ENCODE measurements at regions not wholly inside any gene's neighbourhood (a gene's known extent, or its start where the extent isn't known, plus 50 kb on each side); places are given as distances from the start of the nearest gene placed in this dataset.

- intact Hi-C loops (cut with DNase I) = no loop called here
- 43% methylated on average over 10 of the region's 10 CpGs for WGBS
- no peak overlapping the region for H3K27ac ChIP-seq (ENCODE audit: low read length)
- H3K27me3 ChIP-seq (ENCODE audit: control insufficient read depth, insufficient read depth) = no peaks in the 10 kb centered on the region
- H3K9me3 ChIP-seq (ENCODE audit: control insufficient read depth, low read length) = no peaks in the 10 kb centered on the region
- ATAC-seq (no peak), DNase-seq (no peak)
- H3K4me3 ChIP-seq (ENCODE audit: low read length) = no peak overlapping the region
- peaks cover 2% of the 10 kb centered on the region for H3K4me1 ChIP-seq (ENCODE audit: control insufficient read depth, insufficient read depth, low read length)
Observed at GRCh38 chr15:93289941-93290617, 201.1 kb upstream of the RGMA start.

- ATAC-seq (peak; percentile 29 to 50), DNase-seq (no peak)
- intact Hi-C loops (cut with DNase I) = no loop called here
- 47% methylated on average over 9 of the region's 9 CpGs for WGBS
- Histone ChIP-seq H3K27ac (ENCODE audit: low read length) (no peak overlapping the region), H3K9me3 (ENCODE audit: control insufficient read depth, low read length) (no peaks in the 10 kb centered on the region), H3K4me3 (ENCODE audit: low read length) (no peak overlapping the region), H3K4me1 (ENCODE audit: control insufficient read depth, insufficient read depth, low read length) (peaks cover 2% of the 10 kb centered on the region), H3K27me3 (ENCODE audit: control insufficient read depth, insufficient read depth) (no peaks in the 10 kb centered on the region)
Observed at GRCh38 chr15:93288728-93289294, 199.8 kb upstream of the RGMA start.

- intact Hi-C loops (cut with DNase I) = no loop called here
- Histone ChIP-seq H3K27ac (ENCODE audit: low read length) (no peak overlapping the region), H3K4me3 (ENCODE audit: low read length) (no peak overlapping the region), H3K4me1 (ENCODE audit: control insufficient read depth, insufficient read depth, low read length) (peaks cover 2% of the 10 kb centered on the region), H3K9me3 (ENCODE audit: control insufficient read depth, low read length) (no peaks in the 10 kb centered on the region), H3K27me3 (ENCODE audit: control insufficient read depth, insufficient read depth) (no peaks in the 10 kb centered on the region)
- DNase-seq = no peak
- ATAC-seq = no peak
- WGBS = 98% methylated on average over 1 of the region's 1 CpG
Observed at GRCh38 chr15:93286446-93286845, 197.4 kb upstream of the RGMA start.

GRCh38 chr15:93283854-93284253 lies 194.8 kb upstream of the RGMA start:
- 58% methylated on average over 4 of the region's 4 CpGs for WGBS
- Histone ChIP-seq H3K27ac (ENCODE audit: low read length) (no peak overlapping the region), H3K27me3 (ENCODE audit: control insufficient read depth, insufficient read depth) (no peaks in the 10 kb centered on the region), H3K4me1 (ENCODE audit: control insufficient read depth, insufficient read depth, low read length) (peaks cover 2% of the 10 kb centered on the region), H3K4me3 (ENCODE audit: low read length) (no peak overlapping the region), H3K9me3 (ENCODE audit: control insufficient read depth, low read length) (no peaks in the 10 kb centered on the region)
- intact Hi-C loops (cut with DNase I) = no loop called here
- DNase-seq (no peak), ATAC-seq (no peak)

- Histone ChIP-seq H3K9me3 (ENCODE audit: control insufficient read depth, low read length) (no peaks in the 10 kb centered on the region), H3K27me3 (ENCODE audit: control insufficient read depth, insufficient read depth) (no peaks in the 10 kb centered on the region), H3K4me3 (ENCODE audit: low read length) (no peak overlapping the region), H3K4me1 (ENCODE audit: control insufficient read depth, insufficient read depth, low read length) (no peaks in the 10 kb centered on the region), H3K27ac (ENCODE audit: low read length) (no peak overlapping the region)
- intact Hi-C loops (cut with DNase I) = no loop called here
- WGBS = 88% methylated on average over 3 of the region's 3 CpGs
- ATAC-seq = no peak
- no peak for DNase-seq
Observed at GRCh38 chr15:93282808-93283207, 193.8 kb upstream of the RGMA start.

GRCh38 chr15:93278783-93279182 lies 189.8 kb upstream of the RGMA start:
- DNase-seq = no peak
- H3K9me3 ChIP-seq (ENCODE audit: control insufficient read depth, low read length) = no peaks in the 10 kb centered on the region
- ATAC-seq = no peak
- 96% methylated on average over 3 of the region's 3 CpGs for WGBS
- H3K4me3 ChIP-seq (ENCODE audit: low read length) = no peak overlapping the region
- intact Hi-C loops (cut with DNase I) = no loop called here
- no peaks in the 10 kb centered on the region for H3K27me3 ChIP-seq (ENCODE audit: control insufficient read depth, insufficient read depth)
- H3K27ac ChIP-seq (ENCODE audit: low read length) = no peak overlapping the region
- no peaks in the 10 kb centered on the region for H3K4me1 ChIP-seq (ENCODE audit: control insufficient read depth, insufficient read depth, low read length)

DNA sequence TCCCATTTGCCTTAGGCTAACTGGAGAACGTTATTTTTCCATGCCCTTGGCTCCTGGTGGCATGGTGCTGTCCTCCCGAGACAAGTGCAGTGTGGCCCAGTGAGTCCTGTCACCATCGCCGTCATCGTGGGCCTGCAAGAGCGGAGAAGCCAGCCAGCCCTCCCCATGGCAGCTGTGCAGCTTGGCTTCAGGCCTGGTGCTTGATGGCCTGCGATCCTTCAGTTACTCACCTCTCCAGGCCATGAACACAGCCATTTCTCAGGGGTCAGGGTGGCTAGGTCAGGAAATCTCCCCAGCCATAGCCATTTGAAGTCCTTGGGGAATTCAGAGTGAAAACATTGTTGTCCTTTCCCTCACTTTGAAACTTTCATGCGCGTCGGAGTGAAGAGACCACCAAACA lies 189.0 kb upstream of the RGMA start:
- DNase-seq (no peak), ATAC-seq (no peak)
- Histone ChIP-seq H3K27ac (ENCODE audit: low read length) (no peak overlapping the region), H3K4me1 (ENCODE audit: control insufficient read depth, insufficient read depth, low read length) (no peaks in the 10 kb centered on the region), H3K9me3 (ENCODE audit: control insufficient read depth, low read length) (no peaks in the 10 kb centered on the region), H3K27me3 (ENCODE audit: control insufficient read depth, insufficient read depth) (no peaks in the 10 kb centered on the region), H3K4me3 (ENCODE audit: low read length) (no peak overlapping the region)
- 89% methylated on average over 10 of the region's 10 CpGs for WGBS
- intact Hi-C loops (cut with DNase I) = no loop called here

- no peaks in the 10 kb centered on the region for H3K27me3 ChIP-seq (ENCODE audit: control insufficient read depth, insufficient read depth)
- H3K9me3 ChIP-seq (ENCODE audit: control insufficient read depth, low read length) = no peaks in the 10 kb centered on the region
- no peak overlapping the region for H3K4me3 ChIP-seq (ENCODE audit: low read length)
- no peak overlapping the region for H3K27ac ChIP-seq (ENCODE audit: low read length)
- 74% methylated on average over 6 of the region's 6 CpGs for WGBS
- intact Hi-C loops (cut with DNase I) = no loop called here
- no peak for DNase-seq
- ATAC-seq = no peak
- no peaks in the 10 kb centered on the region for H3K4me1 ChIP-seq (ENCODE audit: control insufficient read depth, insufficient read depth, low read length)
Observed at GRCh38 chr15:93274257-93274656, 185.2 kb upstream of the RGMA start.

DNA sequence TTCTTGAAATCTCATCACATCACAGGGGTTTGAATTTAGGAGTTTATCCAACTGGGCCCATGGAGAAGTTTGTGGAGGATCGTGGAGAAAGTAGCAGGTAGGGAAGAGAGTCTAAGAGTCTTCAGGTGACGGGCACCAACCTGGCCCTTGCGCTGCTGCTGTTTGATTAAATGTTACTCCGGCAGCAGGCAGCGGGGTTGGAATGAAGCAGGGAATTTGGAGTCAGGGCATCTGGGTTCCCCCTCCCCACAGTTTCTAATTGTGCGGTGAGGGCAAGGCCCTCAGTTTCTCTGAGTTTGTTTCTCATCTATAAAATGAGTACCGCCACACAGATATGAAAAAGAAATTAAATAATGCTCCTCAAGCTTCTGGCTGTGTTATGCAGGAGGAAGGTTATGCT lies 182.9 kb upstream of the RGMA start:
- no peaks in the 10 kb centered on the region for H3K4me1 ChIP-seq (ENCODE audit: control insufficient read depth, insufficient read depth, low read length)
- H3K27me3 ChIP-seq (ENCODE audit: control insufficient read depth, insufficient read depth) = no peaks in the 10 kb centered on the region
- DNase-seq = no peak
- 94% methylated on average over 7 of the region's 7 CpGs for WGBS
- no peak overlapping the region for H3K4me3 ChIP-seq (ENCODE audit: low read length)
- no peak overlapping the region for H3K27ac ChIP-seq (ENCODE audit: low read length)
- intact Hi-C loops (cut with DNase I) = no loop called here
- H3K9me3 ChIP-seq (ENCODE audit: control insufficient read depth, low read length) = no peaks in the 10 kb centered on the region
- no peak for ATAC-seq

DNA sequence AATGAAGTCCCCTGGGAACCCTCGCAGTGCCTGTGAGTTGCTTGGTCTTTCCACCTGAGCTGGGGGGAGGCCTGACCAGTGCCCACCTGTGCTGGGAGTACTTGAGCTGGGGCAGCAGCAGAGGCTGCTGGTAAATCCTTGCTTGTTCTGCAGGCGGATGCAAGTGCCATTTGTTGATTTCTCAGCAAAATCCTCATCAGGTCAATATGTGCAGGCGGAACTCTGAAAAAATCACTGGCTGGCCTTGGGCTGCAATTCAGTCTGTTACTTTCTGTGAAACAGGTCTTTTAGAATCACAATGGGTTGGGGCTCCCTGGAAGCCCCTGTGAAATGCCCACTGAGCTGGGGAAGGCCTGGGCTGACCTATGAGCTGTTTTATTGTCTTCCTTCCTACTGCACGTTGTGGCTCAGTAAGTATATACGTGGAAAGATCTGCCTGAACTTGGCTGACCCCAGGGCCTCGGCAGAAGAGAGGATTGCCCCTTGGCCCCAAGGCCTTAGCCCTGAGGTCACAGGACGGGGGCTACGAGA lies 182.0 kb upstream of the RGMA start:
- Histone ChIP-seq H3K27ac (ENCODE audit: low read length) (no peak overlapping the region), H3K27me3 (ENCODE audit: control insufficient read depth, insufficient read depth) (no peaks in the 10 kb centered on the region), H3K9me3 (ENCODE audit: control insufficient read depth, low read length) (no peaks in the 10 kb centered on the region), H3K4me1 (ENCODE audit: control insufficient read depth, insufficient read depth, low read length) (no peaks in the 10 kb centered on the region), H3K4me3 (ENCODE audit: low read length) (no peak overlapping the region)
- DNase-seq = no peak
- WGBS = 65% methylated on average over 8 of the region's 8 CpGs
- ATAC-seq = no peak
- intact Hi-C loops (cut with DNase I) = no loop called here

GRCh38 chr15:93268066-93268465 lies 179.1 kb upstream of the RGMA start:
- H3K4me3 ChIP-seq (ENCODE audit: low read length) = no peak overlapping the region
- H3K27me3 ChIP-seq (ENCODE audit: control insufficient read depth, insufficient read depth) = no peaks in the 10 kb centered on the region
- WGBS = 88% methylated on average over 4 of the region's 4 CpGs
- intact Hi-C loops (cut with DNase I) = no loop called here
- DNase-seq (no peak), ATAC-seq (no peak)
- H3K9me3 ChIP-seq (ENCODE audit: control insufficient read depth, low read length) = no peaks in the 10 kb centered on the region
- no peaks in the 10 kb centered on the region for H3K4me1 ChIP-seq (ENCODE audit: control insufficient read depth, insufficient read depth, low read length)
- no peak overlapping the region for H3K27ac ChIP-seq (ENCODE audit: low read length)
